ENCODE measurements at regions not wholly inside any gene's neighbourhood (a gene's known extent, or its start where the extent isn't known, plus 50 kb on each side); places are given as distances from the start of the nearest gene placed in this dataset.
A peak's percentile ranks its signal among the peaks of the same experiment; 100 is the strongest.

- H2AFZ ChIP-seq (ENCODE audit: low read depth, low read length) = no peak overlapping the region
- intact Hi-C loops (cut with micrococcal nuclease) (no loop called here), dilution Hi-C loops (cut with MboI; ENCODE audit: extremely low pct_ligation_motif_present, low sequenced_read_pairs) (no loop called here)
- H3K4me1 ChIP-seq (ENCODE audit: control insufficient read depth, extremely low read depth, insufficient read depth, low read length) = peaks cover 4% of the 10 kb centered on the region
- BruUV-seq (replicated peaks) = no TSS peak
- no peak overlapping the region for H3K4me2 ChIP-seq (ENCODE audit: insufficient read depth, low read length)
- H3K27me3 ChIP-seq (ENCODE audit: control insufficient read depth in 2 of 2, insufficient read depth in 2 of 2, low read length in 2 of 2) = no peaks in the 10 kb centered on the region
- CTCF ChIA-PET = interaction anchor here (1.1 kb wide), 1 partner anchor 8 kb away, joined by 3 read pairs; no protein-coding TSS in a partner anchor
- POLR2A ChIA-PET = interaction anchor here (0.6 kb wide), 1 partner anchor 79 kb away, joined by 3 read pairs; no protein-coding TSS in a partner anchor
- H3K27ac ChIP-seq (ENCODE audit: insufficient read depth, low read depth, low read length) = no peak overlapping the region
- TF ChIP-seq JUN (IDR thresholded peaks at IDR 0.05; ENCODE audit: borderline replicate concordance, insufficient read depth, insufficient read length, low read depth) (no peak), MAX (IDR thresholded peaks at IDR 0.05; ENCODE audit: insufficient read depth, insufficient read length) (no peak), GATA2 (IDR thresholded peaks at IDR 0.05; ENCODE audit: insufficient read depth, insufficient read length, low read depth, low read length) (no peak), CTCF (IDR thresholded peaks at IDR 0.05; ENCODE audit: extremely low read depth in 1 of 2, insufficient read depth in 1 of 2, low read depth in 1 of 2, low read length in 2 of 2) (no peak), POLR2AphosphoS5 (IDR thresholded peaks at IDR 0.05; ENCODE audit: insufficient read depth, low read depth, low read length) (no peak), POLR2A (IDR thresholded peaks at IDR 0.05; ENCODE audit: low read depth, low read length) (no peak), FOS (IDR thresholded peaks at IDR 0.05; ENCODE audit: borderline replicate concordance, insufficient read depth, low read length) (no peak), EZH2 (IDR thresholded peaks at IDR 0.05; ENCODE audit: borderline replicate concordance, low read depth, low read length, severe bottlenecking) (no peak), MYC (IDR thresholded peaks at IDR 0.05; ENCODE audit: low read depth, low read length) (no peak)
- H3K9me1 ChIP-seq (replicated peaks; ENCODE audit: control insufficient read depth, extremely low read depth, insufficient read depth, low read length) = no peaks in the 10 kb centered on the region
- no peaks in the 10 kb centered on the region for H3K79me2 ChIP-seq (ENCODE audit: control insufficient read depth, insufficient read depth, low read length)
- H3K9me3 ChIP-seq (replicated peaks; ENCODE audit: control insufficient read depth, insufficient read depth, low read length) = no peaks in the 10 kb centered on the region
- FAIRE-seq = peak; percentile 49
- H3K36me3 ChIP-seq (ENCODE audit: control insufficient read depth in 2 of 2, extremely low read depth in 1 of 2, insufficient read depth in 2 of 2, low read length in 2 of 2) = no peaks in the 10 kb centered on the region
- no peaks in the 10 kb centered on the region for H4K20me1 ChIP-seq (replicated peaks; ENCODE audit: control insufficient read depth, extremely low read depth, insufficient read depth, low read length)
- H3K9ac ChIP-seq (replicated peaks; ENCODE audit: extremely low read depth, insufficient read depth, low read length) = no peak overlapping the region
- H3K4me3 ChIP-seq (replicated peaks in 1 of 3; ENCODE audit: insufficient read depth in 1 of 3, low read depth in 1 of 3, low read length in 3 of 3) = no peak overlapping the region
- no peak for DNase-seq (ENCODE audit: low read depth, low spot score)
Measured at GRCh38 chr18:8943900-8944870, 158.3 kb upstream of the NDUFV2 start.
